Ovary (tissue), 3 donors: ENCODE measurements at regions not wholly inside any gene's neighbourhood (a gene's known extent, or its start where the extent isn't known, plus 50 kb on each side); places are given as distances from the start of the nearest gene placed in this dataset.

Experiments used
- POLR2A ChIP-seq: fragments of 450-650 bp; IDR thresholded peaks from one replicate; pipeline ENCODE4 v1.6.1; 2017; ENCODE audit warnings: antibody characterized with exemption, mild to moderate bottlenecking, moderate library complexity
- TF ChIP-seq, protein P1 (sequence below), 3 donors: fragments of 450-650 bp in 2 of 3; fragments of 200-600 bp in 1 of 3; IDR thresholded peaks; one replicate each; pipeline versions ENCODE4 v1.5.1 to v1.8.0; 2016 to 2022; ENCODE audit warnings: antibody characterized with exemption in 3 of 3, mild to moderate bottlenecking in 1 of 3
- donor health status: DM: no; HTN: no; CAD: no.

GRCh38 chr3:176961916-176962315 lies 235.4 kb downstream of the TBL1XR1 start:
- TF ChIP-seq, protein P1, sequence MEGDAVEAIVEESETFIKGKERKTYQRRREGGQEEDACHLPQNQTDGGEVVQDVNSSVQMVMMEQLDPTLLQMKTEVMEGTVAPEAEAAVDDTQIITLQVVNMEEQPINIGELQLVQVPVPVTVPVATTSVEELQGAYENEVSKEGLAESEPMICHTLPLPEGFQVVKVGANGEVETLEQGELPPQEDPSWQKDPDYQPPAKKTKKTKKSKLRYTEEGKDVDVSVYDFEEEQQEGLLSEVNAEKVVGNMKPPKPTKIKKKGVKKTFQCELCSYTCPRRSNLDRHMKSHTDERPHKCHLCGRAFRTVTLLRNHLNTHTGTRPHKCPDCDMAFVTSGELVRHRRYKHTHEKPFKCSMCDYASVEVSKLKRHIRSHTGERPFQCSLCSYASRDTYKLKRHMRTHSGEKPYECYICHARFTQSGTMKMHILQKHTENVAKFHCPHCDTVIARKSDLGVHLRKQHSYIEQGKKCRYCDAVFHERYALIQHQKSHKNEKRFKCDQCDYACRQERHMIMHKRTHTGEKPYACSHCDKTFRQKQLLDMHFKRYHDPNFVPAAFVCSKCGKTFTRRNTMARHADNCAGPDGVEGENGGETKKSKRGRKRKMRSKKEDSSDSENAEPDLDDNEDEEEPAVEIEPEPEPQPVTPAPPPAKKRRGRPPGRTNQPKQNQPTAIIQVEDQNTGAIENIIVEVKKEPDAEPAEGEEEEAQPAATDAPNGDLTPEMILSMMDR (IDR thresholded peaks at IDR 0.05) = no peak
- TF ChIP-seq POLR2A = no peak
